NB4 (cell line): ENCODE measurements at regions not wholly inside any gene's neighbourhood (a gene's known extent, or its start where the extent isn't known, plus 50 kb on each side); places are given as distances from the start of the nearest gene placed in this dataset.

Experiments used
- DNase-seq: peaks from one replicate; pipeline ENCODE4 v3.0.0; 2010; ENCODE audit warnings: low read depth
- H3K4me3 ChIP-seq: one replicate; pipeline ENCODE4 v1.5.1; 2011; ENCODE audit warnings: mild to moderate bottlenecking, low read depth, low read length, moderate library complexity
- MYC ChIP-seq: IDR thresholded peaks from 2 replicates; pipeline ENCODE4 v1.6.1; 2011; ENCODE audit warnings: low read depth, low read length
- POLR2A ChIP-seq: IDR thresholded peaks from 2 replicates; pipeline ENCODE4 v1.6.1; 2011; ENCODE audit warnings: mild to moderate bottlenecking; ENCODE audit not compliant: insufficient read length; ENCODE audit errors: extremely low read depth
- TF ChIP-seq, protein P1 (sequence below): IDR thresholded peaks from one replicate; pipeline ENCODE4 v1.5.1; 2012; ENCODE audit warnings: low read depth, low read length
- TF ChIP-seq, protein P2 (sequence below): IDR thresholded peaks from 2 replicates; pipeline ENCODE4 v1.6.1; 2011; ENCODE audit warnings: low read depth, low read length

DNA sequence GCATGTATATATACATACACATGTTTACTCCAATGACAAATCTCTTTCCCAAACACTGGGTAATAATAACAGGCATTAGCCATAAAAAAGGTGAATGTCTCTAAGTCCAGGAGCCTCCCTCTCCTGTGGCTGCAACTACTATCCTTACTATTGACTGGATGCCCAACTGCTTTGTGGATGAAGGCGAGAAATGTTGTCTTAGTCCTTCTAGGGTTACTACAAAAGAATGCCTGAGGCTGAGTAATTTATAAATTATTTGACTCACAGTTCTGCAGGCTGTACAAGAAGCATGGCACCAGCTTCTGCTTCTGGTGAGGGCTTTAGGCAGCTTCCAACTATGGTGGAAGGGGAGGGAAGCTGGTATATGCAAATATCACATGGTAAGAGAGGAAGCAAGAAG, 366.0 kb upstream of the DDHD1 start:
- TF ChIP-seq MYC (no peak), POLR2A (no peak)
- TF ChIP-seq, protein P1, sequence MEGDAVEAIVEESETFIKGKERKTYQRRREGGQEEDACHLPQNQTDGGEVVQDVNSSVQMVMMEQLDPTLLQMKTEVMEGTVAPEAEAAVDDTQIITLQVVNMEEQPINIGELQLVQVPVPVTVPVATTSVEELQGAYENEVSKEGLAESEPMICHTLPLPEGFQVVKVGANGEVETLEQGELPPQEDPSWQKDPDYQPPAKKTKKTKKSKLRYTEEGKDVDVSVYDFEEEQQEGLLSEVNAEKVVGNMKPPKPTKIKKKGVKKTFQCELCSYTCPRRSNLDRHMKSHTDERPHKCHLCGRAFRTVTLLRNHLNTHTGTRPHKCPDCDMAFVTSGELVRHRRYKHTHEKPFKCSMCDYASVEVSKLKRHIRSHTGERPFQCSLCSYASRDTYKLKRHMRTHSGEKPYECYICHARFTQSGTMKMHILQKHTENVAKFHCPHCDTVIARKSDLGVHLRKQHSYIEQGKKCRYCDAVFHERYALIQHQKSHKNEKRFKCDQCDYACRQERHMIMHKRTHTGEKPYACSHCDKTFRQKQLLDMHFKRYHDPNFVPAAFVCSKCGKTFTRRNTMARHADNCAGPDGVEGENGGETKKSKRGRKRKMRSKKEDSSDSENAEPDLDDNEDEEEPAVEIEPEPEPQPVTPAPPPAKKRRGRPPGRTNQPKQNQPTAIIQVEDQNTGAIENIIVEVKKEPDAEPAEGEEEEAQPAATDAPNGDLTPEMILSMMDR, result no peak
- TF ChIP-seq, protein P2, sequence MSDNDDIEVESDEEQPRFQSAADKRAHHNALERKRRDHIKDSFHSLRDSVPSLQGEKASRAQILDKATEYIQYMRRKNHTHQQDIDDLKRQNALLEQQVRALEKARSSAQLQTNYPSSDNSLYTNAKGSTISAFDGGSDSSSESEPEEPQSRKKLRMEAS, result no peak
- DNase-seq, result no peak
- H3K4me3 ChIP-seq, result no peak overlapping the region

DNA sequence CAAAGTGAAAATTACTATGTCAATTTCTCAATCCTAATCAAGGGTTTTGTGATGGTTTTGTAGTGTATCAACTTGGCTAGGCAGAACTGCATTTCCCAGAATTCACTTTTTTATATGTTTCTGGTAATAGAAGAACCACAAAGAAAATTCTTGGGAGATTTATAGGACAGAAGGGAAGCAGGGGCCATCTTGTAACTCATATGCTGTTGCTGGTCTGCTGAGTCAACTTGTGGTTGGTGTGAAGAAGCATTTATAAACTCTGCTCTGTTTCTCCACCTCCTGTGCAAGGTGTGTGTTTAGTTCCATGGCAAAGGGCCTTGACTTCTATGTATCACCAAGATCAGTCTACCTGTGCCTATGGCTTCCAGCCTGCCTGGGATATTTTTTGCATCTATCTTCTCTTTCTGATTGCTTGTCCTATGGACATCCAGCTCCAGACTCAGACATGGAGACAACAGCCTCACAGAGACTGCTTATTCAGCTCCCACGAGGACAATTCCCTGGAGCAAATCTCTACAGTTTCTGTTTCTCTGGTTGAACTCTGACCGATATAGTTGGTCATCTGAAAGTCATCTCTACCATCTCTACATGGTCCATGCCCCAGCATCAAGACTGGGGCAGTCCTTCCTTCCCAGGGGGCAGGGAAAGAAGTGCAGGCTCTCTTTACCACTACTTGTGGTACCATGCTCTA, 364.3 kb upstream of the DDHD1 start:
- no peak for DNase-seq
- TF ChIP-seq MYC, result no peak
- TF ChIP-seq, protein P1, result no peak
- no peak overlapping the region for H3K4me3 ChIP-seq

DNA sequence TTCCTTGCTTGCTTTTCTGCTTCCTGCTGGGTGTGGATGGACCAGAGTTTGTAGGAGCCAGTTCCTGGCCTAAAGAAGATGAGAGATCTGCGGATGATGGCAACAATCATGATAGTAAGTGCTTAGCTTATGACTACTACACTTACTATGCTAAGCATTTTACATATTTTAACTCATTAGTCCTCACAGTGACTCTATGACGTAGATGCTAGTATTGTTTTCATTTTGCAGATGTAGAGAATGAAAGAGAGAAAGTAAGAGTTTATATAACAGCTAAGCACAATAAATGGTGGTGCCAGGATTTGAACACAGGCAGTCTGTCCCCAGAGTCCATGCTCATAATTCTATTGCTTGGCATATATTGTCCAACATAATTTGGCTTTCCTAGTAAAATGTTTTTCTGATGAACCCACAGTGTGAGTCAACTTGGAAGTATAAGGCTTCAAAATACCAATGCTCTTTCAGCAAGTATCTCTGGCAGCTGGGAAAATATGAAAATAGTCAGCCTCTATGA, 363.2 kb upstream of the DDHD1 start:
- no peak for DNase-seq
- no peak overlapping the region for H3K4me3 ChIP-seq
- TF ChIP-seq, protein P2, result no peak
- TF ChIP-seq POLR2A, result no peak
- TF ChIP-seq, protein P1, result no peak
- no peak for TF ChIP-seq MYC

DNA sequence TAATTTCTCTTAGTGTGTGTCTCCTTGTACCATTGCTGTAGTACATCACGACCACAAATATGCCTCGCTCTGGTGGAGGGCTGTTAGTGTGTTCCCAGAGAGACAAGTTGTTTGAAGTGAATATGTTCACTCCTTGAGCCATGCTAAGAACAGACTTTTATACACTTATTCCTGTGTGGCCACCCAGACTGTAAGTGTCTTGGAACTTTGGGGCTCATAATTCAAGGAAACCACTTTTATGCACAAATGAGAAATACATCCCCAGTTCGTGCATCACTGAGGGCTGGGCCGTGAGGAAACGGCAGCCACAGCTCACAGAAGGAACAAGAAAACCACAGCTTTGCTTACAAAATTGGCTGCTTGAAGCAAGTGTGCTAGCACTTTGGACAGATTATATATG, 362.2 kb upstream of the DDHD1 start:
- TF ChIP-seq, protein P1, result no peak
- TF ChIP-seq POLR2A (no peak), MYC (no peak)
- TF ChIP-seq, protein P2, result no peak
- no peak overlapping the region for H3K4me3 ChIP-seq
- DNase-seq, result no peak

DNA sequence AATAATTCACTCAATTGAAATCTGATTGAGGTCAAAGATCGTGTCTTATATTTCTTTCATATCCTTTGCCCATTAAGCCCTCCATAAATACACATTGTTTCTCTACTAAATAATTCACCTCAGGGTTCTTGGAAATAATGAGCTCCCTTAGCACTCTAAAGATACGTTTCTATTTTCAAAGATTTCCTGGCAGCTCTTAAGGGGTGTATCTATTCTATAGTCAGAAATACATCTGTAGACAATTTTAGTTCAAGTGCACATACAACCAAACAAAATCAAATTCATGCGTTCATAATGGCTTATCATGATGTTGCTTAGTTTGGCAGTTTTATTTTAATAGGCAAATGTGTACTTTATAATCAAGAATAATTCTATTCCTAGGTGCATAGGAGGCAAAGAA, 361.1 kb upstream of the DDHD1 start:
- DNase-seq, result no peak
- no peak overlapping the region for H3K4me3 ChIP-seq
- TF ChIP-seq, protein P1, result no peak
- TF ChIP-seq POLR2A, result no peak
- TF ChIP-seq, protein P2, result no peak
- no peak for TF ChIP-seq MYC

DNA sequence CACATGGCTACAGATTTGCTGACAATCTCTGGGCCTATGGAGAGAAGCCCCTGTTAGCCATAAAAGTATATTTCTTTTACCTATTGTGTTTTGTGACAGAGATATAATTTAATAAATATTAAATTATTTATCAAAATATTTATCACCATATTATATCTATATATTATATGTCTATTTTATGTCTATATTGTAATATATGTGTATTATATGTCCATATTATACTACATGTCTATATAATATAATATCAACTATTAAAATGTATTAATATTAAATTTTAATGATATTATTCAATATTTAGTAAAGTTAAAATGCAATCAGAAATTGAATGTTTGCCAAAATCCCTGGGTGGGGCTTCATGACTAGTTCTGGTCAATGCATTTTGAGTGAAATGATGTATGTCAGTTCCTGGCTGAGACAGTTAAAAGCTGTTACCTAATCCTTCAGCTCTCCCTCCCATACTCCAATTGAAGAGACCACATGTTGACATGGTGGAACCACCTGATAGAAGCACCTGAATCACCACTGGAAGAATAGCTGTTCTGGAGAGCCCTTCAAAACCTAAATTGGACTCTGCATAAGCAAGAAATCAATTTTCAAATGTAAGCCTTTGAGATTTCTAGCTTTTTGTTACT, 357.3 kb upstream of the DDHD1 start:
- DNase-seq, result no peak
- H3K4me3 ChIP-seq, result no peak overlapping the region
- no peak for TF ChIP-seq POLR2A
- TF ChIP-seq MYC, result no peak
- TF ChIP-seq, protein P1, result no peak
- TF ChIP-seq, protein P2, result no peak
